SK-N-DZ (cell line): ENCODE measurements at regions not wholly inside any gene's neighbourhood (a gene's known extent, or its start where the extent isn't known, plus 50 kb on each side); places are given as distances from the start of the nearest gene placed in this dataset.
"Not testable (repeated sequence)": the region's sequence is repeated elsewhere in the genome, so short reads cannot be mapped to it uniquely, and the experiment has no call there.

Experiments used
- DNase-seq: peaks from one replicate; pipeline ENCODE4 v3.0.0-alpha.2; 2015; ENCODE audit warnings: low spot score

- no peak for DNase-seq
These were observed 521.8 kb downstream of the RMST start for GRCh38 chr12:97984436-97984835.

GRCh38 chr12:97984974-97985580, 522.5 kb downstream of the RMST start:
- no peak for DNase-seq

GRCh38 chr12:97985834-97986233, 523.2 kb downstream of the RMST start:
- DNase-seq, result no peak

- not testable (repeated sequence) for DNase-seq
These were observed 526.0 kb downstream of the RMST start for GRCh38 chr12:97988588-97988987.

GRCh38 chr12:97989366-97989940, 525.9 kb upstream of the TMPO start:
- no peak for DNase-seq

- peak; percentile 41 for DNase-seq
These were observed 520.5 kb upstream of the TMPO start for GRCh38 chr12:97994746-97995484.

- DNase-seq, result no peak
These were observed 519.8 kb upstream of the TMPO start for GRCh38 chr12:97995559-97995958.

- DNase-seq, result no peak
These were observed 514.0 kb upstream of the TMPO start for GRCh38 chr12:98001430-98001829.

GRCh38 chr12:98002887-98003493, 512.4 kb upstream of the TMPO start:
- peak; percentile 82 for DNase-seq

- DNase-seq, result no peak
These were observed 507.4 kb upstream of the TMPO start for GRCh38 chr12:98007963-98008362.

GRCh38 chr12:98013560-98013959, 501.8 kb upstream of the TMPO start:
- DNase-seq, result no peak

- DNase-seq, result peak; percentile 4
These were observed 496.6 kb upstream of the TMPO start for GRCh38 chr12:98018836-98019235.

GRCh38 chr12:98020376-98020775, 495.0 kb upstream of the TMPO start:
- no peak for DNase-seq

GRCh38 chr12:98022961-98023360, 492.4 kb upstream of the TMPO start:
- no peak for DNase-seq

GRCh38 chr12:98037401-98038140, 477.8 kb upstream of the TMPO start:
- no peak for DNase-seq

GRCh38 chr12:98042668-98043067, 472.7 kb upstream of the TMPO start:
- DNase-seq, result no peak

- no peak for DNase-seq
These were observed 470.0 kb upstream of the TMPO start for GRCh38 chr12:98045395-98045794.

- DNase-seq, result no peak
These were observed 467.1 kb upstream of the TMPO start for GRCh38 chr12:98048326-98048725.

GRCh38 chr12:98053202-98053601, 462.2 kb upstream of the TMPO start:
- DNase-seq, result no peak

- no peak for DNase-seq
These were observed 457.7 kb upstream of the TMPO start for GRCh38 chr12:98057701-98058100.

GRCh38 chr12:98058213-98058612, 457.2 kb upstream of the TMPO start:
- no peak for DNase-seq

GRCh38 chr12:98058838-98059237, 456.6 kb upstream of the TMPO start:
- no peak for DNase-seq
